Fibroblast of lung (primary cell): ENCODE measurements at regions not wholly inside any gene's neighbourhood (a gene's known extent, or its start where the extent isn't known, plus 50 kb on each side); places are given as distances from the start of the nearest gene placed in this dataset.

Experiments used
- CTCF ChIP-seq, 2 donors: IDR thresholded peaks in 1 of 2; conservative IDR thresholded peaks in 1 of 2; 1 replicate in 1 of 2; 2 replicates in 1 of 2; pipeline ENCODE4 v1.5.1; 2011 to 2012; ENCODE audit warnings: low read length in 2 of 2, control low read depth in 1 of 2, inconsistent platforms in 1 of 2, low read depth in 1 of 2, mild to moderate bottlenecking in 1 of 2
- EZH2 ChIP-seq: IDR thresholded peaks from 2 replicates; pipeline ENCODE4 v1.5.1; 2012; ENCODE audit warnings: low read length, control low read depth, mild to moderate bottlenecking; ENCODE audit errors: missing control alignments

- TF ChIP-seq EZH2, result no peak
- no peak for TF ChIP-seq CTCF (conservative IDR thresholded peaks at IDR 0.05 in 1 of 2, IDR thresholded peaks at IDR 0.05 in 1 of 2; ENCODE audit: low read depth in 1 of 2, low read length in 2 of 2)
Measured at GRCh38 chr21:35579520-35580293, 480.6 kb downstream of the SETD4 start.
